Osteocyte (in vitro differentiated cells): ENCODE measurements at regions not wholly inside any gene's neighbourhood (a gene's known extent, or its start where the extent isn't known, plus 50 kb on each side); places are given as distances from the start of the nearest gene placed in this dataset.

ENCODE experiments used
- DNase-seq: peaks from one replicate; pipeline ENCODE4 v3.0.0; 2021; ENCODE audit warnings: mixed read lengths; ENCODE audit not compliant: unreplicated experiment; ENCODE audit errors: extremely low spot score
- H3K27ac Mint-ChIP-seq: one replicate; pipeline ENCODE4 v1.8.0; 2021; ENCODE audit warnings: mild to moderate bottlenecking, mixed read lengths; ENCODE audit not compliant: unreplicated experiment
- H3K27me3 Mint-ChIP-seq: one replicate; pipeline ENCODE4 v1.8.0; 2021; ENCODE audit warnings: mixed read lengths; ENCODE audit not compliant: unreplicated experiment
- H3K36me3 Mint-ChIP-seq: one replicate; pipeline ENCODE4 v1.8.0; 2021; ENCODE audit warnings: mixed read lengths; ENCODE audit not compliant: unreplicated experiment
- H3K4me1 Mint-ChIP-seq: one replicate; pipeline ENCODE4 v1.8.0; 2021; ENCODE audit warnings: mixed read lengths; ENCODE audit not compliant: unreplicated experiment
- H3K4me3 Mint-ChIP-seq: one replicate; pipeline ENCODE4 v1.8.0; 2021; ENCODE audit warnings: mild to moderate bottlenecking, moderate library complexity, mixed read lengths; ENCODE audit not compliant: unreplicated experiment
- H3K9me3 Mint-ChIP-seq: one replicate; pipeline ENCODE4 v1.8.0; 2021; ENCODE audit warnings: mixed read lengths; ENCODE audit not compliant: unreplicated experiment
- TF ChIP-seq, protein P1 (sequence below): fragments of 200-600 bp; sonication (generic); IDR thresholded peaks from 2 replicates; pipeline ENCODE4 v1.5.0; 2021; ENCODE audit warnings: antibody characterized with exemption, mild to moderate bottlenecking, moderate library complexity

DNA sequence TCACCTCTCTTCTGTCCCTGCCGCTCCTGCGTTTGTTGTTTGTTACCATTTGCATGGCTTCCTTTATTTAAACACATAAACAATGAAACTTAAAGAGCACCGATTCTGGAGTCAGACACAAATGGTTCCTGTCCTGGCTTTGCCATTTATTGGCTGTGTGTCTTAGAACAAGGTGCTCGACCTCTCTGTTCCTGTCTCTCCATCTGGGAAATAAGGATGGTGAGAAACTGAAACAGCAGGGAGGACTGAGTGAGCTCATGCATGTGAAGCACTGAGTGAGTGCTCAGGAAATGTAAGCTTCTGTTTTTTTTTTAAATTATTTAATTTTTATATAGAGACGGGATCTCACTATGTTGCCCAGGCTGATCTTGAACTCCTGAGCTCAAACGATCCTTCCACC lies 148.2 kb upstream of the WNT4 start:
- H3K4me1 Mint-ChIP-seq = peaks cover 9% of the 10 kb centered on the region
- DNase-seq = no peak
- no peaks in the 10 kb centered on the region for H3K9me3 Mint-ChIP-seq
- TF ChIP-seq, protein P1, sequence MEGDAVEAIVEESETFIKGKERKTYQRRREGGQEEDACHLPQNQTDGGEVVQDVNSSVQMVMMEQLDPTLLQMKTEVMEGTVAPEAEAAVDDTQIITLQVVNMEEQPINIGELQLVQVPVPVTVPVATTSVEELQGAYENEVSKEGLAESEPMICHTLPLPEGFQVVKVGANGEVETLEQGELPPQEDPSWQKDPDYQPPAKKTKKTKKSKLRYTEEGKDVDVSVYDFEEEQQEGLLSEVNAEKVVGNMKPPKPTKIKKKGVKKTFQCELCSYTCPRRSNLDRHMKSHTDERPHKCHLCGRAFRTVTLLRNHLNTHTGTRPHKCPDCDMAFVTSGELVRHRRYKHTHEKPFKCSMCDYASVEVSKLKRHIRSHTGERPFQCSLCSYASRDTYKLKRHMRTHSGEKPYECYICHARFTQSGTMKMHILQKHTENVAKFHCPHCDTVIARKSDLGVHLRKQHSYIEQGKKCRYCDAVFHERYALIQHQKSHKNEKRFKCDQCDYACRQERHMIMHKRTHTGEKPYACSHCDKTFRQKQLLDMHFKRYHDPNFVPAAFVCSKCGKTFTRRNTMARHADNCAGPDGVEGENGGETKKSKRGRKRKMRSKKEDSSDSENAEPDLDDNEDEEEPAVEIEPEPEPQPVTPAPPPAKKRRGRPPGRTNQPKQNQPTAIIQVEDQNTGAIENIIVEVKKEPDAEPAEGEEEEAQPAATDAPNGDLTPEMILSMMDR = no peak
- H3K27ac Mint-ChIP-seq = no peak overlapping the region
- no peaks in the 10 kb centered on the region for H3K27me3 Mint-ChIP-seq
- H3K36me3 Mint-ChIP-seq = no peaks in the 10 kb centered on the region
- H3K4me3 Mint-ChIP-seq = no peak overlapping the region

- DNase-seq = peak; percentile 42
- H3K27ac Mint-ChIP-seq = no peak overlapping the region
- H3K27me3 Mint-ChIP-seq = no peaks in the 10 kb centered on the region
- no peak overlapping the region for H3K4me3 Mint-ChIP-seq
- H3K36me3 Mint-ChIP-seq = no peaks in the 10 kb centered on the region
- TF ChIP-seq, protein P1 = no peak
- H3K9me3 Mint-ChIP-seq = no peaks in the 10 kb centered on the region
- H3K4me1 Mint-ChIP-seq = peaks cover 13% of the 10 kb centered on the region
Observed at GRCh38 chr1:22291494-22291893, 148.6 kb upstream of the WNT4 start.

GRCh38 chr1:22292011-22292788 lies 149.3 kb upstream of the WNT4 start:
- no peaks in the 10 kb centered on the region for H3K36me3 Mint-ChIP-seq
- no peak overlapping the region for H3K27ac Mint-ChIP-seq
- DNase-seq = peak; percentile 67
- no peaks in the 10 kb centered on the region for H3K9me3 Mint-ChIP-seq
- no peaks in the 10 kb centered on the region for H3K27me3 Mint-ChIP-seq
- H3K4me1 Mint-ChIP-seq = peaks cover 20% of the 10 kb centered on the region
- TF ChIP-seq, protein P1 = no peak
- no peak overlapping the region for H3K4me3 Mint-ChIP-seq

- Mint-ChIP-seq H3K4me1 (peaks cover 26% of the 10 kb centered on the region), H3K27ac (no peak overlapping the region), H3K36me3 (no peaks in the 10 kb centered on the region), H3K9me3 (peaks cover 1% of the 10 kb centered on the region), H3K4me3 (no peak overlapping the region), H3K27me3 (peaks cover 11% of the 10 kb centered on the region)
- TF ChIP-seq, protein P1 = no peak
- no peak for DNase-seq
Observed at GRCh38 chr1:22295396-22295795, 152.5 kb upstream of the WNT4 start.

- no peak overlapping the region for H3K4me3 Mint-ChIP-seq
- H3K36me3 Mint-ChIP-seq = no peaks in the 10 kb centered on the region
- no peak for DNase-seq
- peaks cover 26% of the 10 kb centered on the region for H3K4me1 Mint-ChIP-seq
- H3K9me3 Mint-ChIP-seq = peaks cover 6% of the 10 kb centered on the region
- peaks cover 16% of the 10 kb centered on the region for H3K27me3 Mint-ChIP-seq
- no peak overlapping the region for H3K27ac Mint-ChIP-seq
- TF ChIP-seq, protein P1 = no peak
Observed at GRCh38 chr1:22295856-22296255, 153.0 kb upstream of the WNT4 start.
